ENCODE measurements at regions not wholly inside any gene's neighbourhood (a gene's known extent, or its start where the extent isn't known, plus 50 kb on each side); places are given as distances from the start of the nearest gene placed in this dataset.

DNA sequence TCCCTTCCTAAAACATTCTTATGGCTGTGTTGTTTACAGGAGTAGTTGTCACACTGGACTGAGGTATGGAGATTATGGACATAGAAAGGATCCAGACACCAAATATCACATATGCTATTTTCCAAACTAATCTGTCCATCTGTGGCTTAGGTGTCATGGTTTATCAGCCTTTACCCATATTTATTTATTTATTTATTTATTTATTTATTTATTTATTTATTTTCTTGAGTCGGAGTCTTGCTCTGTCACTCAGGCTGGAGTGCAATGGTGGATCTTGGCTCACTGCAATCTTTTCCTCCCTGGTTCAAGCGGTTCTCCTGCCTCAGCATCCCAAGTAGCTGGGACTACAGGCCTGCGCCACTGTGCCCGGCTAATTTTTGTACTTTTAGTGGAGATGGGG, 1103.1 kb downstream of the MAT2B start:
- Histone ChIP-seq H2AFZ (ENCODE audit: control insufficient read depth, low read length) (no peak overlapping the region), H3K9ac (ENCODE audit: control insufficient read depth, extremely low read depth, insufficient read depth, low read length) (no peak overlapping the region), H3K4me3 (ENCODE audit: control insufficient read depth in 2 of 3, extremely low read depth in 1 of 3, insufficient read depth in 2 of 3, low read depth in 1 of 3, low read length in 3 of 3) (no peak overlapping the region), H3K79me2 (ENCODE audit: control insufficient read depth, insufficient read depth, low read length) (no peaks in the 10 kb centered on the region), H4K20me1 (ENCODE audit: control insufficient read depth, extremely low read depth, insufficient read depth, low read length) (no peaks in the 10 kb centered on the region), H3K4me2 (ENCODE audit: control insufficient read depth, extremely low read depth, insufficient read depth, low read depth, low read length) (no peak overlapping the region), H3K36me3 (ENCODE audit: control insufficient read depth in 2 of 2, extremely low read depth in 1 of 2, insufficient read depth in 2 of 2, low read length in 2 of 2) (no peaks in the 10 kb centered on the region), H3K27ac (ENCODE audit: control insufficient read depth, insufficient read depth, low read length) (no peak overlapping the region), H3K9me3 (ENCODE audit: control insufficient read depth, low read depth, low read length) (no peaks in the 10 kb centered on the region), H3K27me3 (ENCODE audit: control insufficient read depth, extremely low read depth, insufficient read depth, low read length) (no peaks in the 10 kb centered on the region), H3K4me1 (ENCODE audit: control insufficient read depth, extremely low read depth, insufficient read depth, low read length) (no peaks in the 10 kb centered on the region), H3K9me1 (ENCODE audit: control insufficient read depth, extremely low read depth, insufficient read depth, low read length) (no peaks in the 10 kb centered on the region)
- FAIRE-seq (no peak), DNase-seq (ENCODE audit: low read depth, low spot score) (no peak)
- dilution Hi-C loops (cut with MboI; ENCODE audit: extremely low pct_ligation_motif_present, low sequenced_read_pairs): no loop called here
- TF ChIP-seq EZH2 (IDR thresholded peaks at IDR 0.05; ENCODE audit: low read length): no peak
- TF ChIP-seq, protein P1, sequence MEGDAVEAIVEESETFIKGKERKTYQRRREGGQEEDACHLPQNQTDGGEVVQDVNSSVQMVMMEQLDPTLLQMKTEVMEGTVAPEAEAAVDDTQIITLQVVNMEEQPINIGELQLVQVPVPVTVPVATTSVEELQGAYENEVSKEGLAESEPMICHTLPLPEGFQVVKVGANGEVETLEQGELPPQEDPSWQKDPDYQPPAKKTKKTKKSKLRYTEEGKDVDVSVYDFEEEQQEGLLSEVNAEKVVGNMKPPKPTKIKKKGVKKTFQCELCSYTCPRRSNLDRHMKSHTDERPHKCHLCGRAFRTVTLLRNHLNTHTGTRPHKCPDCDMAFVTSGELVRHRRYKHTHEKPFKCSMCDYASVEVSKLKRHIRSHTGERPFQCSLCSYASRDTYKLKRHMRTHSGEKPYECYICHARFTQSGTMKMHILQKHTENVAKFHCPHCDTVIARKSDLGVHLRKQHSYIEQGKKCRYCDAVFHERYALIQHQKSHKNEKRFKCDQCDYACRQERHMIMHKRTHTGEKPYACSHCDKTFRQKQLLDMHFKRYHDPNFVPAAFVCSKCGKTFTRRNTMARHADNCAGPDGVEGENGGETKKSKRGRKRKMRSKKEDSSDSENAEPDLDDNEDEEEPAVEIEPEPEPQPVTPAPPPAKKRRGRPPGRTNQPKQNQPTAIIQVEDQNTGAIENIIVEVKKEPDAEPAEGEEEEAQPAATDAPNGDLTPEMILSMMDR (optimal IDR thresholded peaks at IDR 0.05 in 1 of 3, IDR thresholded peaks at IDR 0.05 in 1 of 3, conservative IDR thresholded peaks at IDR 0.05 in 1 of 3; ENCODE audit: extremely low read depth in 1 of 3, insufficient read depth in 2 of 3, low read length in 3 of 3): no peak

DNA sequence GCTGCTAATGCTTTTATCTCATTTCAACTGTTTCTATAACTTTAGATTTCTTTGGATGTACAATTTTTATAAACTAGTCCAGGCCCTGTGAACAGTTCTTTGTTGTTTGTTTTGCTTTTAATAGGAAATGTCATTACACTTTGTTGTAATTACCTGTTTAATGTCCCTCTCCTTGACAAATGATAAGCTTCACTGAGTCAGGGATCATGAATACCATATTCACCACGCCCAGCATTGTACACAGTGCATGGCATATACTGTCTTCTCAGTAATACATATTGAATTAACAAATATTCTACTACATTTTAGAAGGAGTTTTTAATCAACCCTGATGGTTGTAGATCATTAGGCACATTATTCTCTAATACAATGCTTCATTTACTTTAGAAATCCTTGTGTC, 1105.0 kb downstream of the MAT2B start:
- H3K4me3 ChIP-seq (ENCODE audit: control insufficient read depth in 2 of 3, extremely low read depth in 1 of 3, insufficient read depth in 2 of 3, low read depth in 1 of 3, low read length in 3 of 3): no peak overlapping the region
- FAIRE-seq (no peak), DNase-seq (ENCODE audit: low read depth, low spot score) (no peak)
- no peaks in the 10 kb centered on the region for H3K9me3 ChIP-seq (ENCODE audit: control insufficient read depth, low read depth, low read length)
- dilution Hi-C loops (cut with MboI; ENCODE audit: extremely low pct_ligation_motif_present, low sequenced_read_pairs): no loop called here
- H2AFZ ChIP-seq (ENCODE audit: control insufficient read depth, low read length): no peak overlapping the region
- no peak overlapping the region for H3K27ac ChIP-seq (ENCODE audit: control insufficient read depth, insufficient read depth, low read length)
- no peak overlapping the region for H3K4me2 ChIP-seq (ENCODE audit: control insufficient read depth, extremely low read depth, insufficient read depth, low read depth, low read length)
- H3K4me1 ChIP-seq (ENCODE audit: control insufficient read depth, extremely low read depth, insufficient read depth, low read length): no peaks in the 10 kb centered on the region
- no peak for TF ChIP-seq EZH2 (IDR thresholded peaks at IDR 0.05; ENCODE audit: low read length)
- TF ChIP-seq, protein P1 (optimal IDR thresholded peaks at IDR 0.05 in 1 of 3, IDR thresholded peaks at IDR 0.05 in 1 of 3, conservative IDR thresholded peaks at IDR 0.05 in 1 of 3; ENCODE audit: extremely low read depth in 1 of 3, insufficient read depth in 2 of 3, low read length in 3 of 3): no peak
- H3K36me3 ChIP-seq (ENCODE audit: control insufficient read depth in 2 of 2, extremely low read depth in 1 of 2, insufficient read depth in 2 of 2, low read length in 2 of 2): no peaks in the 10 kb centered on the region
- no peaks in the 10 kb centered on the region for H3K9me1 ChIP-seq (ENCODE audit: control insufficient read depth, extremely low read depth, insufficient read depth, low read length)
- no peaks in the 10 kb centered on the region for H4K20me1 ChIP-seq (ENCODE audit: control insufficient read depth, extremely low read depth, insufficient read depth, low read length)
- no peak overlapping the region for H3K9ac ChIP-seq (ENCODE audit: control insufficient read depth, extremely low read depth, insufficient read depth, low read length)
- H3K27me3 ChIP-seq (ENCODE audit: control insufficient read depth, extremely low read depth, insufficient read depth, low read length): no peaks in the 10 kb centered on the region
- no peaks in the 10 kb centered on the region for H3K79me2 ChIP-seq (ENCODE audit: control insufficient read depth, insufficient read depth, low read length)

Measured in keratinocyte (primary cell).